ENCODE measurements at regions not wholly inside any gene's neighbourhood (a gene's known extent, or its start where the extent isn't known, plus 50 kb on each side); places are given as distances from the start of the nearest gene placed in this dataset.

DNA sequence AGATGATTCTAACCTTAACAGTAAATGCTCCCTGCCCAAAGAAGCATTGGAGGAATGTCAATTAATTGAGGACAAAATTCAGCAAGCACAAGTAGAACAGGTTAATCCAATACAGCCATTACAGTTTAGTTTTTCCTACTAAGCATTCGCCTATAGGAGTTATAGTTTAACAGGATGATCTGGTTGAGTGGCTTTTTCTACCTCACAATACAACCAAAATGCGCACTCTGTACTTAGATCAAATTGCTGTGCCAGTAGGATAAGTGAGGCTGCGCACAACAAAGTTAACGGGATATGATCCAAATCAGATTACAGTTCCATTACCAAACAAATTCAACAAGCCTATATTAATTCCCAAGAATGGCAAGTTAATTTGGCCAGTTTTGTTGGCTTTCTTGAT, 117.1 kb upstream of the TRIM24 start:
- intact Hi-C loops (cut with micrococcal nuclease) = no loop called here
- Mint-ChIP-seq H3K27ac (no peak overlapping the region), H3K4me3 (no peak overlapping the region), H3K27me3 (no peaks in the 10 kb centered on the region), H3K9me3 (ENCODE audit: insufficient read depth) (peaks cover 19% of the 10 kb centered on the region), H3K4me1 (no peaks in the 10 kb centered on the region)
- ChIA-PET POLR2A (no interaction called here), CTCF (no interaction called here)
- Histone ChIP-seq H4K20me1 (ENCODE audit: control insufficient read depth, insufficient read depth, low read length, poor library complexity, severe bottlenecking) (no peaks in the 10 kb centered on the region), H3K9me3 (ENCODE audit: control extremely low read depth in 1 of 3, control insufficient read depth in 2 of 3, insufficient read depth in 1 of 3, low read length in 2 of 3) (peaks cover 7 to 34% (median 26%) of the 10 kb centered on the region in 3 donors), H3K27ac (ENCODE audit: low read length in 2 of 2) (no peak overlapping the region), H3K4me3 (ENCODE audit: control extremely low read depth in 1 of 5, extremely low read depth in 1 of 5, insufficient read depth in 1 of 5, low read depth in 2 of 5, low read length in 4 of 5) (no peak overlapping the region), H3K4me2 (replicated peaks; ENCODE audit: low read depth, low read length, poor library complexity, severe bottlenecking) (no peak overlapping the region), H2AFZ (ENCODE audit: insufficient read depth, low read depth, low read length, poor library complexity, severe bottlenecking) (no peak overlapping the region), H3K27me3 (replicated peaks in 1 of 4; ENCODE audit: control extremely low read depth in 1 of 4, control insufficient read depth in 3 of 4, insufficient read depth in 4 of 4, low read length in 3 of 4) (no peaks in the 10 kb centered on the region), H3K79me2 (ENCODE audit: control insufficient read depth, insufficient read depth, low read length) (no peaks in the 10 kb centered on the region), H3K9ac (ENCODE audit: low read length) (no peak overlapping the region), H3K36me3 (replicated peaks in 1 of 2; ENCODE audit: control extremely low read depth in 1 of 2, control insufficient read depth in 1 of 2, extremely low read depth in 1 of 2, insufficient read depth in 2 of 2, low read length in 1 of 2) (no peaks in the 10 kb centered on the region), H3K4me1 (ENCODE audit: control insufficient read depth in 2 of 2, insufficient read depth in 2 of 2, low read length in 2 of 2) (no peaks in the 10 kb centered on the region)
- ATAC-seq (ENCODE audit: low read depth) = no peak
- TF ChIP-seq, protein P1, sequence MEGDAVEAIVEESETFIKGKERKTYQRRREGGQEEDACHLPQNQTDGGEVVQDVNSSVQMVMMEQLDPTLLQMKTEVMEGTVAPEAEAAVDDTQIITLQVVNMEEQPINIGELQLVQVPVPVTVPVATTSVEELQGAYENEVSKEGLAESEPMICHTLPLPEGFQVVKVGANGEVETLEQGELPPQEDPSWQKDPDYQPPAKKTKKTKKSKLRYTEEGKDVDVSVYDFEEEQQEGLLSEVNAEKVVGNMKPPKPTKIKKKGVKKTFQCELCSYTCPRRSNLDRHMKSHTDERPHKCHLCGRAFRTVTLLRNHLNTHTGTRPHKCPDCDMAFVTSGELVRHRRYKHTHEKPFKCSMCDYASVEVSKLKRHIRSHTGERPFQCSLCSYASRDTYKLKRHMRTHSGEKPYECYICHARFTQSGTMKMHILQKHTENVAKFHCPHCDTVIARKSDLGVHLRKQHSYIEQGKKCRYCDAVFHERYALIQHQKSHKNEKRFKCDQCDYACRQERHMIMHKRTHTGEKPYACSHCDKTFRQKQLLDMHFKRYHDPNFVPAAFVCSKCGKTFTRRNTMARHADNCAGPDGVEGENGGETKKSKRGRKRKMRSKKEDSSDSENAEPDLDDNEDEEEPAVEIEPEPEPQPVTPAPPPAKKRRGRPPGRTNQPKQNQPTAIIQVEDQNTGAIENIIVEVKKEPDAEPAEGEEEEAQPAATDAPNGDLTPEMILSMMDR (IDR thresholded peaks at IDR 0.05) = no peak
- TF ChIP-seq EZH2 (IDR thresholded peaks at IDR 0.05; ENCODE audit: borderline replicate concordance, insufficient read depth, low read depth, low read length, poor library complexity, severe bottlenecking) = no peak
- no CpG with 5 or more reads among the region's 4 CpGs for WGBS (ENCODE audit: insufficient coverage)
- no peak for DNase-seq

DNA sequence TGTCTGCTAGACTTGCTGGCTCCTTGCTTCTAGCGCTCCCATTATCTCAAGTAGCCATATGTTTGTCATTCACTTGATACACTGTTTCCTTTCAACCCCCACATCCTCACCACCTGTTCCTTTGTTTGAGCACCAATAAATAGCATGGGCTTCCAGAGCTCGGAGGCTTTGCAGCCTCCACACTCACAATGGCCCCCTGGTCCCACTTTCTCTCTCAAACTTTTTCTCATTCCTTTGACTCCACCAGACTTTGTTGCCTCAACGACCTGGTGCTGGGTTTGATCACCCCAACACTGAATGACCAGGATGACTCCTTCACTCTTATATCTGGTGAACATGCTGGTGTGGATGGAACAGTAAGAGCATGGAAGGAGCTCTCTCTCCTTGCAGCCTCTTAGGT, 114.5 kb upstream of the TRIM24 start:
- Histone ChIP-seq H3K36me3 (replicated peaks in 1 of 2; ENCODE audit: control extremely low read depth in 1 of 2, control insufficient read depth in 1 of 2, extremely low read depth in 1 of 2, insufficient read depth in 2 of 2, low read length in 1 of 2) (no peaks in the 10 kb centered on the region), H3K9me3 (ENCODE audit: control extremely low read depth in 1 of 3, control insufficient read depth in 2 of 3, insufficient read depth in 1 of 3, low read length in 2 of 3) (peaks cover 7 to 34% (median 23%) of the 10 kb centered on the region in 3 donors), H2AFZ (ENCODE audit: insufficient read depth, low read depth, low read length, poor library complexity, severe bottlenecking) (no peak overlapping the region), H4K20me1 (ENCODE audit: control insufficient read depth, insufficient read depth, low read length, poor library complexity, severe bottlenecking) (no peaks in the 10 kb centered on the region), H3K9ac (ENCODE audit: low read length) (no peak overlapping the region), H3K27me3 (replicated peaks in 1 of 4; ENCODE audit: control extremely low read depth in 1 of 4, control insufficient read depth in 3 of 4, insufficient read depth in 4 of 4, low read length in 3 of 4) (no peaks in the 10 kb centered on the region), H3K4me2 (replicated peaks; ENCODE audit: low read depth, low read length, poor library complexity, severe bottlenecking) (no peak overlapping the region), H3K27ac (ENCODE audit: low read length in 2 of 2) (no peak overlapping the region), H3K4me3 (ENCODE audit: control extremely low read depth in 1 of 5, extremely low read depth in 1 of 5, insufficient read depth in 1 of 5, low read depth in 2 of 5, low read length in 4 of 5) (no peak overlapping the region), H3K79me2 (ENCODE audit: control insufficient read depth, insufficient read depth, low read length) (no peaks in the 10 kb centered on the region), H3K4me1 (ENCODE audit: control insufficient read depth in 2 of 2, insufficient read depth in 2 of 2, low read length in 2 of 2) (no peaks in the 10 kb centered on the region)
- DNase-seq (no peak), ATAC-seq (ENCODE audit: low read depth) (no peak)
- Mint-ChIP-seq H3K27ac (no peak overlapping the region), H3K9me3 (ENCODE audit: insufficient read depth) (peaks cover 10% of the 10 kb centered on the region), H3K4me3 (no peak overlapping the region), H3K4me1 (no peaks in the 10 kb centered on the region), H3K27me3 (no peaks in the 10 kb centered on the region)
- 50% methylated on average over 1 of the region's 3 CpGs for WGBS (ENCODE audit: insufficient coverage)
- ChIA-PET POLR2A (no interaction called here), CTCF (no interaction called here)
- intact Hi-C loops (cut with micrococcal nuclease) = no loop called here
- TF ChIP-seq, protein P1 (IDR thresholded peaks at IDR 0.05) = no peak
- no peak for TF ChIP-seq EZH2 (IDR thresholded peaks at IDR 0.05; ENCODE audit: borderline replicate concordance, insufficient read depth, low read depth, low read length, poor library complexity, severe bottlenecking)
